Tibial nerve (tissue), 4 donors: ENCODE measurements at regions not wholly inside any gene's neighbourhood (a gene's known extent, or its start where the extent isn't known, plus 50 kb on each side); places are given as distances from the start of the nearest gene placed in this dataset.

Experiments used
- DNase-seq, 2 donors: peaks; one replicate each; pipeline ENCODE4 v3.0.0-alpha.2; 2019; ENCODE audit warnings: low spot score in 2 of 2
- H3K27ac ChIP-seq, 4 donors: fragments of 200-600 bp; sonication (generic) in 3 of 4; one replicate each; pipeline ENCODE4 v1.5.1; 2017 to 2019; ENCODE audit warnings: mild to moderate bottlenecking in 1 of 4
- H3K27me3 ChIP-seq, 2 donors: fragments of 200-600 bp; sonication (generic) in 1 of 2; one replicate each; pipeline versions ENCODE4 v1.5.1 to v1.6.0; 2017 to 2019
- H3K36me3 ChIP-seq, 3 donors: fragments of 200-600 bp; sonication (generic); one replicate each; pipeline ENCODE4 v1.5.1; 2018 to 2019
- H3K4me1 ChIP-seq, 4 donors: fragments of 200-600 bp; sonication (generic) in 3 of 4; one replicate each; pipeline ENCODE4 v1.5.1; 2017 to 2019
- H3K4me3 ChIP-seq, 4 donors: fragments of 200-600 bp; sonication (generic) in 3 of 4; one replicate each; pipeline ENCODE4 v1.5.1; 2017 to 2019; ENCODE audit warnings: mild to moderate bottlenecking in 1 of 4, moderate library complexity in 1 of 4
- H3K9me3 ChIP-seq, 4 donors: fragments of 200-600 bp; sonication (generic) in 3 of 4; one replicate each; pipeline ENCODE4 v1.5.1; 2017 to 2019
- EP300 ChIP-seq, 2 donors: sonication (generic); formaldehyde crosslinking; IDR thresholded peaks; one replicate each; pipeline ENCODE4 v1.6.1; 2017; ENCODE audit warnings: antibody characterized with exemption in 2 of 2, mild to moderate bottlenecking in 1 of 2
- POLR2A ChIP-seq, 2 donors: fragments of 450-650 bp; IDR thresholded peaks; one replicate each; pipeline ENCODE4 v1.6.1; 2017; ENCODE audit warnings: antibody characterized with exemption in 2 of 2, mild to moderate bottlenecking in 2 of 2, moderate library complexity in 2 of 2
- WGBS, 2 donors: methylation state at CpG; one replicate each; pipeline ENCODE4 v1.1.5; 2018; 5-methylcytosine and 5-hydroxymethylcytosine counted together
- TF ChIP-seq, protein P1 (sequence below), 5 experiments: fragments of 200-600 bp in 3 of 5; fragments of 450-650 bp in 2 of 5; sonication (generic) in 3 of 5; IDR thresholded peaks; one replicate each; pipeline ENCODE4 v1.5.1; 2016 to 2019; ENCODE audit warnings: antibody characterized with exemption in 5 of 5, mild to moderate bottlenecking in 3 of 5, moderate library complexity in 2 of 5

GRCh38 chrY:15441878-15442277, 917.5 kb downstream of the NLGN4Y start:
- no peaks in the 10 kb centered on the region for H3K9me3 ChIP-seq

GRCh38 chrY:15445871-15446270, 921.5 kb downstream of the NLGN4Y start:
- WGBS, 2 donors = 50% methylated on average over 1 of the region's 1 CpG; no CpG with 5 or more reads in 1 of the 2 donors
- no peaks in the 10 kb centered on the region for H3K9me3 ChIP-seq

More at GRCh38 chrY:15441878-15442277, 917.5 kb downstream of the NLGN4Y start:
- TF ChIP-seq, protein P1, sequence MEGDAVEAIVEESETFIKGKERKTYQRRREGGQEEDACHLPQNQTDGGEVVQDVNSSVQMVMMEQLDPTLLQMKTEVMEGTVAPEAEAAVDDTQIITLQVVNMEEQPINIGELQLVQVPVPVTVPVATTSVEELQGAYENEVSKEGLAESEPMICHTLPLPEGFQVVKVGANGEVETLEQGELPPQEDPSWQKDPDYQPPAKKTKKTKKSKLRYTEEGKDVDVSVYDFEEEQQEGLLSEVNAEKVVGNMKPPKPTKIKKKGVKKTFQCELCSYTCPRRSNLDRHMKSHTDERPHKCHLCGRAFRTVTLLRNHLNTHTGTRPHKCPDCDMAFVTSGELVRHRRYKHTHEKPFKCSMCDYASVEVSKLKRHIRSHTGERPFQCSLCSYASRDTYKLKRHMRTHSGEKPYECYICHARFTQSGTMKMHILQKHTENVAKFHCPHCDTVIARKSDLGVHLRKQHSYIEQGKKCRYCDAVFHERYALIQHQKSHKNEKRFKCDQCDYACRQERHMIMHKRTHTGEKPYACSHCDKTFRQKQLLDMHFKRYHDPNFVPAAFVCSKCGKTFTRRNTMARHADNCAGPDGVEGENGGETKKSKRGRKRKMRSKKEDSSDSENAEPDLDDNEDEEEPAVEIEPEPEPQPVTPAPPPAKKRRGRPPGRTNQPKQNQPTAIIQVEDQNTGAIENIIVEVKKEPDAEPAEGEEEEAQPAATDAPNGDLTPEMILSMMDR (IDR thresholded peaks at IDR 0.05) = no peak
- TF ChIP-seq POLR2A (IDR thresholded peaks at IDR 0.05) (no peak), EP300 (IDR thresholded peaks at IDR 0.05) (no peak)
- Histone ChIP-seq H3K27me3 (no peaks in the 10 kb centered on the region), H3K4me3 (no peak overlapping the region), H3K27ac (no peak overlapping the region), H3K4me1 (no peaks in the 10 kb centered on the region), H3K36me3 (no peaks in the 10 kb centered on the region)
- WGBS, 2 donors = 87% methylated on average over 1 of the region's 1 CpG; no CpG with 5 or more reads in 1 of the 2 donors
- no peak for DNase-seq

GRCh38 chrY:15446861-15447260, 922.5 kb downstream of the NLGN4Y start:
- H3K27me3 ChIP-seq = no peaks in the 10 kb centered on the region
- TF ChIP-seq, protein P1 (IDR thresholded peaks at IDR 0.05) = no peak
- TF ChIP-seq EP300 (IDR thresholded peaks at IDR 0.05) (no peak), POLR2A (IDR thresholded peaks at IDR 0.05) (no peak)
- H3K4me3 ChIP-seq = no peak overlapping the region
- no peaks in the 10 kb centered on the region for H3K9me3 ChIP-seq
- H3K27ac ChIP-seq = no peak overlapping the region
- no peaks in the 10 kb centered on the region for H3K36me3 ChIP-seq
- DNase-seq = no peak
- no peaks in the 10 kb centered on the region for H3K4me1 ChIP-seq

More at GRCh38 chrY:15445871-15446270, 921.5 kb downstream of the NLGN4Y start:
- Histone ChIP-seq H3K4me1 (no peaks in the 10 kb centered on the region), H3K27me3 (no peaks in the 10 kb centered on the region), H3K27ac (no peak overlapping the region), H3K4me3 (no peak overlapping the region), H3K36me3 (no peaks in the 10 kb centered on the region)
- TF ChIP-seq, protein P1 (IDR thresholded peaks at IDR 0.05) = no peak
- TF ChIP-seq EP300 (IDR thresholded peaks at IDR 0.05) (no peak), POLR2A (IDR thresholded peaks at IDR 0.05) (no peak)
- no peak for DNase-seq

DNA sequence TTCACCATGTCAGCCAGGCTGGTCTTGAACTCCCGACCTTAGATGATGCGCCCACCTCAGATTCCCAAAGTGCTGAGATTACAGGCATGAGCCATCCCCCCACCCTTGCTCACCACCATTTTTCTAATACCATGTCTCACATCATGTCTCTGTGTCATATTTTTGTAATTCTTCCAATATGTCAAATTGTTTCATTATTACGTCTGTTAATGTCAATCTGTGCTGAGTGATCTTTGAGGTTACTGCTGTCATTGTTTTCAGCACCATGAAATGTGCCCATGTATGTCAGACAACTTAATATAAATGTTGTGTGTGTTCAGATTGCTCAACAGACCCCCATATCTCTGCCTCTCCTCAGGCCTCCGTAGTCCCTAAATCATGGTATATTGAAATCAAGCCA, 923.6 kb downstream of the NLGN4Y start:
- Histone ChIP-seq H3K4me1 (no peaks in the 10 kb centered on the region), H3K27ac (no peak overlapping the region), H3K4me3 (no peak overlapping the region), H3K9me3 (no peaks in the 10 kb centered on the region), H3K27me3 (no peaks in the 10 kb centered on the region), H3K36me3 (no peaks in the 10 kb centered on the region)
- no peak for DNase-seq
- 80% methylated on average over 4 of the region's 4 CpGs; no CpG with 5 or more reads in 1 of the 2 donors for WGBS, 2 donors
- no peak for TF ChIP-seq POLR2A (IDR thresholded peaks at IDR 0.05)

DNA sequence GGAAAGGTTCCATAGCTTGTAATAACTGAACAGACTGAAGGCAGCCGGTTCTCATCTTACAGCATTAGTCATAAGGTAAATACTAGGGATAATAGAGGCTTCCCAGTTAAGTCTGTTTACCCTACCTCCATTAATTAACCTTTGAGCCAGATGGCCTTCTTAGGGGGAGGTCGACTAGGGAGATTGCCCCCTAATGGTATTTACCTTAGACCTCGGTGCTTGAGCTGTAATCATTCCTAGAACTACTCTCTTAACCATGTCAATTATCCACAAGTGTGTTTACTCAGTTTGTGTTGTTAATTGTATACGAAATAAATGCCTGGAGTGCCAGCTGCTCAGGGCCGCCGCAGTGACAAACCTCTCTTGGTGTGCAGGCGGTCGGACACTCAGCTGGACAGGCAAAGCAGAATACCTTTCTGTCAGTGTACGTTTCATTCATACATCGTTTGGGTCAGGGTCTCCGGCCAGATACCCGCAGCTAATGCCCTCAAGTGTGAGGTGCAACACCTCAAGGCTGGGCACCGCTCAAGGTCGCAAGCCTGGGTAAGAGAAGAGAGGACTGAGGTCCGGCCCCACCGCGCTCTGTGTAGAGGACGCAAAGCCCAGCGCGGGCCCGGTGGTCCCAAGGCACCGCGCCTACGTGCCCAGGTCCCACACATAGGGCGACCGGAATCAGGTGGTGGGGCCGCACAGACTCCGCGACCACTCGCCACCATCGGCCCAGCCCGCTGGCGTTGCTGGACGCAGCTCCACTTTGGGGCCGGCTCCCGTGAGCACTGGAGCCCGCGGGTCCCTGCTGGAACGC, 931.0 kb downstream of the NLGN4Y start:
- TF ChIP-seq EP300 (IDR thresholded peaks at IDR 0.05) (no peak), POLR2A (IDR thresholded peaks at IDR 0.05) (no peak)
- TF ChIP-seq, protein P1 (IDR thresholded peaks at IDR 0.05) = no peak
- H3K4me3 ChIP-seq = peak overlapping the region in 1 of 4 donors; percentile 49

More for the DNA sequence above, 931.0 kb downstream of the NLGN4Y start:
- no peaks in the 10 kb centered on the region for H3K36me3 ChIP-seq
- H3K27ac ChIP-seq = peak overlapping the region in 1 of 4 donors; percentile 29
- H3K9me3 ChIP-seq = no peaks in the 10 kb centered on the region
- no peaks in the 10 kb centered on the region for H3K4me1 ChIP-seq
- no peak for DNase-seq
- WGBS, 2 donors = 67% methylated on average over 8 of the region's 39 CpGs; no CpG with 5 or more reads in 1 of the 2 donors
- no peaks in the 10 kb centered on the region for H3K27me3 ChIP-seq
